ENCODE measurements at regions not wholly inside any gene's neighbourhood (a gene's known extent, or its start where the extent isn't known, plus 50 kb on each side); places are given as distances from the start of the nearest gene placed in this dataset.

DNA sequence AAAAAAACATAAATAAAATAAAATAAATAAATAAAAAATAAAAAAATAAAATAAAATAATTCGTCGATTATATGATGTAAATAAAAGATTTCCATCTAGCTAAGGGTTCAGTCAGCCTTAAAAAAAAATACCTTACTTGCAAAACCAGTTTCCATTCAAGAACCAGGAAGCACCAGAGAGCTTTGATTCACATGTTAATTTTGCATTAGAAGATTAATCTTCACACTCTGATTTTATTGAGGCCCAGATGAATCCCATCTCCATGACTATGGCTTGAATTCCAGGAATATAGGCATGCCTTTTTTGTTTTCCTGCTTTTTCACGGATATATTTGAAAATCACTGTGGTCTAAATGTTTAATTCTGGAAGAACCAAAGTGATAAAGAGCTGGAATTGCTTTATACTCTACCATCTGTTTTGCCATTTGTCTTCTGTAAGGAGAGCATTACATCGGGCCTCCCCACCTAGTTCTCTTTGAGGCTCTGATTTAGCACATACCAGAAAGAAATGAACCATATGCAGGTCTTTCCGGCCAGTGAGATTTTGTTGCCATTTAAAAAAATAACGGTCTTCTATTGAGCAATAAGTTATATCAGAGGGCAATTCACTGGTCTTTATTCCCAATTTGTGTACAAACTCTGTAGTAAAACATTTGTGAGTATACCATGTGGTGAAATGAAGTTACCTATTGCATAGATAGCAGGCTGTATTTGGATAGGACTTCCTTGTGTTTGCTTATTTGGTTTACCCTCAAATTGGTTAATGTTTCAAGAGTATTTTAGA is 175.5 kb downstream of the AEBP2 start:
- no peak for TF ChIP-seq CTCF (IDR thresholded peaks at IDR 0.05; ENCODE audit: unreplicated experiment)
- no peak overlapping the region for H3K4me3 Mint-ChIP-seq (ENCODE audit: unreplicated experiment)
- DNase-seq (ENCODE audit: low spot score) = no peak
- H3K27ac Mint-ChIP-seq (ENCODE audit: unreplicated experiment) = no peak overlapping the region
- H3K4me1 Mint-ChIP-seq (ENCODE audit: unreplicated experiment) = no peaks in the 10 kb centered on the region
- H3K9me3 Mint-ChIP-seq (ENCODE audit: unreplicated experiment) = no peaks in the 10 kb centered on the region
- peaks cover 6% of the 10 kb centered on the region for H3K36me3 Mint-ChIP-seq (ENCODE audit: low read depth, unreplicated experiment)
- no peaks in the 10 kb centered on the region for H3K27me3 Mint-ChIP-seq (ENCODE audit: unreplicated experiment)

DNA sequence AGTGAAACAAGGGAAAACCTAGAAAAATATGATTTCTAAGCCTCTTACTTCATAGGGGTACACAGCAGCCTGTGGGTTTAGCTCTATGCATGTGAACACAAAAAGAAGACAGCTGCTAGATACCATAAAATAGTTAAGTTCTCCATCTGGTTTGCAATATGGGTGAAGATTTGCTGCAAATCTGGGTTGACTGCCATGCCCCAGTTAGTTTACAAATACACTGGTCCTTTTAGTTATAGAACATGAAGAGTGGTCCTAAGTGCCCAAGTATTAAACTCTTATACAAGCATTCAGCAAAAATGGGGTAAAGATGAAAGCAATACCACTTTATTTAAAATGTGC is 176.1 kb downstream of the AEBP2 start:
- Mint-ChIP-seq H3K4me1 (ENCODE audit: unreplicated experiment) (no peaks in the 10 kb centered on the region), H3K9me3 (ENCODE audit: unreplicated experiment) (no peaks in the 10 kb centered on the region), H3K36me3 (ENCODE audit: low read depth, unreplicated experiment) (peaks cover 6% of the 10 kb centered on the region), H3K4me3 (ENCODE audit: unreplicated experiment) (no peak overlapping the region), H3K27ac (ENCODE audit: unreplicated experiment) (no peak overlapping the region), H3K27me3 (ENCODE audit: unreplicated experiment) (no peaks in the 10 kb centered on the region)
- TF ChIP-seq CTCF (IDR thresholded peaks at IDR 0.05; ENCODE audit: unreplicated experiment) = no peak
- DNase-seq (ENCODE audit: low spot score) = no peak

- H3K4me3 Mint-ChIP-seq (ENCODE audit: unreplicated experiment) = no peak overlapping the region
- H3K27me3 Mint-ChIP-seq (ENCODE audit: unreplicated experiment) = no peaks in the 10 kb centered on the region
- H3K27ac Mint-ChIP-seq (ENCODE audit: unreplicated experiment) = no peak overlapping the region
- H3K36me3 Mint-ChIP-seq (ENCODE audit: low read depth, unreplicated experiment) = peaks cover 2% of the 10 kb centered on the region
- no peaks in the 10 kb centered on the region for H3K4me1 Mint-ChIP-seq (ENCODE audit: unreplicated experiment)
- DNase-seq (ENCODE audit: low spot score) = no peak
- no peak for TF ChIP-seq CTCF (IDR thresholded peaks at IDR 0.05; ENCODE audit: unreplicated experiment)
- no peaks in the 10 kb centered on the region for H3K9me3 Mint-ChIP-seq (ENCODE audit: unreplicated experiment)
Observed at GRCh38 chr12:19616781-19617180, 177.5 kb downstream of the AEBP2 start.

GRCh38 chr12:19620222-19620621 is 180.9 kb downstream of the AEBP2 start:
- Mint-ChIP-seq H3K4me1 (ENCODE audit: unreplicated experiment) (peaks cover 5% of the 10 kb centered on the region), H3K27ac (ENCODE audit: unreplicated experiment) (no peak overlapping the region), H3K27me3 (ENCODE audit: unreplicated experiment) (no peaks in the 10 kb centered on the region), H3K9me3 (ENCODE audit: unreplicated experiment) (no peaks in the 10 kb centered on the region), H3K4me3 (ENCODE audit: unreplicated experiment) (no peak overlapping the region), H3K36me3 (ENCODE audit: low read depth, unreplicated experiment) (no peaks in the 10 kb centered on the region)
- no peak for DNase-seq (ENCODE audit: low spot score)
- no peak for TF ChIP-seq CTCF (IDR thresholded peaks at IDR 0.05; ENCODE audit: unreplicated experiment)

DNA sequence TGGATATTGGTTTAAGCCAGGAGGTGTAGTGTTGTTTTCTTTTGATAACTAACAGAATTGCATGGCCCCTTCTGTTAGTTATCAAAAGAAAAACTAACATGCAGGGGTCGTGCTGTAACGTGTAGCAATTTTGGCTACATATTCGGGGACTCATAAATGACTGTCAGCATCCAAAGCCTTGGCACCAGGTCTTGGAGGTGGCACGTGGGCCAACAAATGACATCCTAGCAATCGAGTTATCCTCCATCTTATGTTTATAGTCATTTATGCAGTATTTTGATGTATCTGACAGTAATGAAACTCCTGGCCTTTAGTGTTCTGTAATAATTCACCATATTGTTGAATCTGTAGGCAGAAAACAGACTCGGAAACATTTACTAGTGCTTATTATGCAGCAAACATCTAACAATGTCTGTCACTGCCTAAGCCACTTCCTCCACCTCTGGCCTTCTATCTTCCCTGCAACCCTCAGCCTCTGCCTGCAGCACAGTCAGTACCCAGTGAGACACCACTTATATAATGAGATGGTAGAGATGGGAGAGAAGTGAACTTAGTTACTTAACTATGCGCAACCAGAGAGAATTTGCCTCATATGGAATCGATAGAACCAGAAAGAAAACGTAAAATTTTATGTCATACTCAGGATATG is 184.6 kb downstream of the AEBP2 start:
- Mint-ChIP-seq H3K4me3 (ENCODE audit: unreplicated experiment) (no peak overlapping the region), H3K27me3 (ENCODE audit: unreplicated experiment) (peaks cover 3% of the 10 kb centered on the region), H3K36me3 (ENCODE audit: low read depth, unreplicated experiment) (peaks cover 4% of the 10 kb centered on the region), H3K9me3 (ENCODE audit: unreplicated experiment) (no peaks in the 10 kb centered on the region), H3K4me1 (ENCODE audit: unreplicated experiment) (peaks cover 5% of the 10 kb centered on the region), H3K27ac (ENCODE audit: unreplicated experiment) (no peak overlapping the region)
- no peak for TF ChIP-seq CTCF (IDR thresholded peaks at IDR 0.05; ENCODE audit: unreplicated experiment)
- DNase-seq (ENCODE audit: low spot score) = no peak
